RWPE1 (cell line): ENCODE measurements at regions not wholly inside any gene's neighbourhood (a gene's known extent, or its start where the extent isn't known, plus 50 kb on each side); places are given as distances from the start of the nearest gene placed in this dataset.

Experiments
- CTCF ChIA-PET: fragments of 350-600 bp; sonication (Branson Sonifier 250); formaldehyde crosslinking; extraction: SDS; loops from one replicate; lab custom pipeline; 2021; lab: Yijun Ruan, JAX
- POLR2A ChIA-PET: fragments of 400-600 bp; formaldehyde crosslinking; extraction: SDS; loops from one replicate; lab custom pipeline; 2020; ENCODE audit warnings: antibody characterized with exemption; ENCODE audit not compliant: low non-redundant PET; lab: Yijun Ruan, JAX
- DNase-seq: peaks from one replicate; pipeline ENCODE4 v3.0.0; 2012; ENCODE audit warnings: low spot score
- H3K27ac ChIP-seq: fragments of 450-650 bp; 2 replicates; pipeline ENCODE4 v1.5.1; 2017
- CTCF ChIP-seq: fragments of 450-650 bp; conservative IDR thresholded peaks from 2 replicates; pipeline ENCODE4 v1.5.1; 2017; ENCODE audit warnings: low read depth, mild to moderate bottlenecking

GRCh38 chr2:19674051-19675002 is 227.5 kb downstream of the TTC32 start:
- no peak overlapping the region for H3K27ac ChIP-seq
- DNase-seq: no peak
- TF ChIP-seq CTCF: no peak
- ChIA-PET CTCF (interaction anchor here (0.6 kb wide), 2 partner anchors 74 to 425 kb away, joined by 4 to 6 read pairs; no protein-coding TSS in a partner anchor), POLR2A (interaction anchor here (0.6 kb wide), 1 partner anchor 489 kb away, joined by 3 read pairs; no protein-coding TSS in a partner anchor)

GRCh38 chr2:19673213-19673791 is 228.5 kb downstream of the TTC32 start:
- CTCF ChIA-PET: no interaction called here
- no peak for DNase-seq
- no peak overlapping the region for H3K27ac ChIP-seq

GRCh38 chr2:19671916-19672315 is 229.9 kb downstream of the TTC32 start:
- POLR2A ChIA-PET: no interaction called here
- DNase-seq: no peak
- CTCF ChIA-PET: no interaction called here
- no peak for TF ChIP-seq CTCF
- H3K27ac ChIP-seq: no peak overlapping the region

More at GRCh38 chr2:19673213-19673791, 228.5 kb downstream of the TTC32 start:
- TF ChIP-seq CTCF: no peak
- POLR2A ChIA-PET: no interaction called here

- no peak for TF ChIP-seq CTCF
- ChIA-PET CTCF (no interaction called here), POLR2A (no interaction called here)
- DNase-seq: no peak
- H3K27ac ChIP-seq: no peak overlapping the region
Measured at GRCh38 chr2:19671311-19671710, 230.5 kb downstream of the TTC32 start.

GRCh38 chr2:19670303-19670702 is 231.5 kb downstream of the TTC32 start:
- POLR2A ChIA-PET: no interaction called here
- CTCF ChIA-PET: no interaction called here
- no peak overlapping the region for H3K27ac ChIP-seq
- no peak for DNase-seq
- TF ChIP-seq CTCF: no peak

- H3K27ac ChIP-seq: no peak overlapping the region
- DNase-seq: no peak
- TF ChIP-seq CTCF: no peak
- ChIA-PET CTCF (interaction anchor here (0.5 kb wide), 1 partner anchor 300 kb away, joined by 3 read pairs; no protein-coding TSS in a partner anchor), POLR2A (no interaction called here)
Measured at GRCh38 chr2:19669559-19669958, 232.2 kb downstream of the TTC32 start.
